ENCODE measurements at regions not wholly inside any gene's neighbourhood (a gene's known extent, or its start where the extent isn't known, plus 50 kb on each side); places are given as distances from the start of the nearest gene placed in this dataset.

GRCh38 chr2:103155308-103155707, 393.5 kb downstream of the TMEM182 start:
- TF ChIP-seq CTCF (optimal IDR thresholded peaks at IDR 0.05 in 1 of 3, IDR thresholded peaks at IDR 0.05 in 1 of 3, conservative IDR thresholded peaks at IDR 0.05 in 1 of 3; ENCODE audit: extremely low read depth in 1 of 3, insufficient read depth in 2 of 3, low read length in 3 of 3) = no peak
- no peak for TF ChIP-seq EZH2 (IDR thresholded peaks at IDR 0.05; ENCODE audit: low read length)
